Ecto neural progenitor cell (in vitro differentiated cells): ENCODE measurements at regions not wholly inside any gene's neighbourhood (a gene's known extent, or its start where the extent isn't known, plus 50 kb on each side); places are given as distances from the start of the nearest gene placed in this dataset.
A peak's percentile ranks its signal among the peaks of the same experiment; 100 is the strongest.
"Not testable (repeated sequence)": the region's sequence is repeated elsewhere in the genome, so short reads cannot be mapped to it uniquely, and the experiment has no call there.

Experiments
- DNase-seq: peaks from one replicate; pipeline ENCODE4 v3.0.0-alpha.2; 2018; ENCODE audit warnings: low spot score

DNA sequence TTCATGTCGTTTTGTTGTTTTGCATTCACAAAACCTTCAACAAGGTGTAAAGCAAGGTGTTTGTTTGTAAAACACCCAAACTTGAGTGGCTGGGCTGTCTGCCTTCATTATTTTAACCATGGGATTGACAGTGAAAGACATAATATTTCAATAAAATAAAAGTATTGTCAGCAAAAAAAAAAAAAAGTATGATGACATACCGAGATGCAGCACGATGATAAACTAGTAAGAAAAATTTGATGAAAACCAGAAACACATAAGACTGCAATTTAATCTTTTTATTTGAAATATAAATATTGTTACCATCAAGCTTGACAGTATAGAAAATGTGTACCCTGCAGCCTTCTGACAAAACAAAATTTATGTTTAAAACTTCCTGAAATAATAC, 419.3 kb upstream of the DYNLRB2 start:
- DNase-seq = no peak

DNA sequence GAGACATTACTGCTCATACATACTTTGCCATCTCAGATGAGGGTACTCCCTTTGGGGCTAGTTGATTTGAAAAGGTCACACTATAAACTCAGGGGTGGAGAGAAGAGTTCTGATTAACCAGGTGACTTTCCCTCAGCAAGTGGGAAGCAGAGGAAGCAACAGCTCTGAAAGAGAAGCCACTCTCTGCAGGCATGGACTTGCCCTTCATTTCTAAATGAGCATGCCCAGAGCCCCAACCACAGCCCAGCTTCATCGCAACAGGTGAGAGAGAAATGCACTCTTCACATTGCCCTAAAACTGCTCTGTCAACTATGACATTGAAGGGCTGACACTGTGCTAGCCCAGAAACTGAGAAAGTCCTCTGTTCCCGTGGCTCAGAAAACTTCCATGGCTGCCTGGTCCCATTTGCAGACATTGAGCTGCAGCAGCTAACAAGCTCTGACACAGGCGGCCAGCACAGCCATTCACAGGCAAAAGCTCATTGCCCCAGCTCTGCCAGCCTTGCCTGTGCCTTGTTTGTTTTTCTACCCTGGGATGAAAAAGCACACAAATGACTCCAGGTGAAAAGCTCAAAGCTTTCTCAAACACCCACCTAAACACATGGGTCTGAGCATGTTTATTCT, 419.8 kb upstream of the DYNLRB2 start:
- DNase-seq = no peak

- DNase-seq = no peak
These were observed 423.1 kb upstream of the DYNLRB2 start for GRCh38 chr16:80117556-80118130.

- DNase-seq = no peak
These were observed 424.1 kb upstream of the DYNLRB2 start for GRCh38 chr16:80116711-80117110.

GRCh38 chr16:80114699-80115098, 426.1 kb upstream of the DYNLRB2 start:
- DNase-seq = no peak

DNA sequence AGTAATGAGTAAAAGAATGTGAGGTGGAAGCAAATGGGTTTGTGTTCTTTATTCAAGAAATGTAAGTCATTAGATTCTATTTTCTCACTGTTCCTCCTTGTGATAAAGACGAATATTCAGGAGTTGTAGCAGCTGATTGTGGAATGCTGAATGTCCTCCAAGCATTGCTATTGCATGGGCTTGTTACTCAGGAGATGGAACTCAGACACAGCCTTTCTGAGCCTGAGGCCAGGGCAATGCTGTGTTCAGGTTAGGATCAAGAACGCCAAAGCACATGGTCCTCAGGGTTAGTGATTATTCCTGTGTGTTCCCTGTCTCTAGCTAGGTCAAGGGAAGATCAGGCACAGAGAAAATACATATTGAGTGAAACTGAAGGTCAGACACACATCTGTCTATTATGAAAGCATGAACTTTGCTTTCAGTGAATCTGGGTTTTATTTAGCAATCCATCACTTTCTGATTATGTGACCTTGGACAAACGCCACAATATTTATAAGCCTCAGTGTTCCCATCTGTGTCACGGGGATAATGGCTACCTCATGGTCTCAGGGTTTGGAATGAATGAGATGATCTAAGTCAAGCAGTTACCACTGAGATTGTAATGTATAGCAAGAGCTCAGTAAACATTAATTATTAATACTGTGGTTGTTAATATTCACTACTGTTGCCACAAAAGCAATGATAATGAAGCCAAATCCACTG, 426.8 kb upstream of the DYNLRB2 start:
- DNase-seq = no peak

- no peak for DNase-seq
These were observed 431.2 kb upstream of the DYNLRB2 start for GRCh38 chr16:80109581-80109980.

DNA sequence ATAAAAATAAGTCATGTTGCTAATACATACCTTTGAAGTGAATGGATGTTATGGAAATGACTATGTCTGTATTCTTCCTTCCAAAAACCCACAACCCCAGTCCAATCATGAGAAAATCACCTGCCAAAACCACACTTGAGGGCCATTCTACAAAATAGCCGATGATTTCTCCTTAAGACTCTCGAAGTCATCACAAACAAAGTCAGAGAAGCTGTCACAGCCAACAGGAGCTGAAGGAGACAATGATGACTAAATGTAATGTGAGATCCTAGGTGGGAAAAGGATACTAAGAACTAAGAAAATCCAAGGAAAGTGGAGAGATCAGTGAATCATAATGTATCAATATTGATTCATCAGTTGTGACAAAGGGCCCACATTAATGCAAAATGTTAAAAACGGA, 432.9 kb upstream of the DYNLRB2 start:
- no peak for DNase-seq

GRCh38 chr16:80105751-80106150, 435.0 kb upstream of the DYNLRB2 start:
- DNase-seq = no peak

GRCh38 chr16:80105160-80105559, 435.6 kb upstream of the DYNLRB2 start:
- no peak for DNase-seq

GRCh38 chr16:80104401-80104800, 436.4 kb upstream of the DYNLRB2 start:
- DNase-seq = no peak

- no peak for DNase-seq
These were observed 437.3 kb upstream of the DYNLRB2 start for GRCh38 chr16:80103463-80103862.

DNA sequence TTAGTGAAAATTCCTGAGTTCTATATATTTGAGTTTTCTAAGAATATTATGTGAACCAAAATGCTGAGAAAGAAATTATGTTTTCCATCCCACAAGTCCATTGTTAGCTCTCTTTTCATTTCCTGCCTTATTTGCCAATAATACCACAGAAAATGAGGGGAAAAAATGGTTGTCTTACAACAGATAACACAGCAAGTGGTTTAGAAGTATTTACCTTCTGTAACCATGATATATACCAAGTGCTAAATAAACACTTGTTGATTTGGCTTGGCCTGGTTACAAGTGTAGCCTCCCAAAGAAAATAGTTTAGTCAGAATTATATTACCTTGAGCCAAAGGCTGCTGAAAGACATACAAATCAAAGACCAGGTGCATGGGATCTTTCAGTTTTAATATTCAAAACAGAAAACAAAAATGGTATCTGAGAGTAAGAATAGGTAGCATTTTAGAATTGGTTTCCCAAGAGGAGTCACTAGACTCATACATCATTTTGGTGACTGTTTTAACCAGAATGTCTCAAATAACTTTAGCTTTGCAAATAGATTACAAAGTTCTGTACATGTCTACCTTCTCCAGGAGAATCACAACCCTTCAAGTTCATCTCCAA, 439.8 kb upstream of the DYNLRB2 start:
- no peak for DNase-seq

DNA sequence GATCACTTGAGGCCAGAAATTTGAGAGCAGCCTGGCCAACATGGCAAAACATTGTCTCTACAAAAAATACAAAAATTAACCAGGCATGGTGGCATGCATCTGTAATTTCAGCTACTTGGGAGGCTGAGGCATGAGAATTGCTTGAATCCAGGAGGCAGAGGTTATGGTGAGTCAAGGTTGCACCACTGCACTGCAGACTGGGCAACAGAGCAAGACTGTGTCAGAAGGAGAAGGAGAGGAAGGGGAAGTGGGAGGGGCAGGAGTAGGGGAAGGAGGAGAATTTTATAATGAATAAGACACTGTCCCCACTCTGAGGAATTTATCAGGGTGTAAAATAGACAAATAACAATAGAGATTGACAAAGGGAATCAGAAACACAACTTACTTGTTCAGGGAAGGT, 440.6 kb upstream of the DYNLRB2 start:
- DNase-seq = no peak

- no peak for DNase-seq
These were observed 443.7 kb upstream of the DYNLRB2 start for GRCh38 chr16:80097098-80097497.

DNA sequence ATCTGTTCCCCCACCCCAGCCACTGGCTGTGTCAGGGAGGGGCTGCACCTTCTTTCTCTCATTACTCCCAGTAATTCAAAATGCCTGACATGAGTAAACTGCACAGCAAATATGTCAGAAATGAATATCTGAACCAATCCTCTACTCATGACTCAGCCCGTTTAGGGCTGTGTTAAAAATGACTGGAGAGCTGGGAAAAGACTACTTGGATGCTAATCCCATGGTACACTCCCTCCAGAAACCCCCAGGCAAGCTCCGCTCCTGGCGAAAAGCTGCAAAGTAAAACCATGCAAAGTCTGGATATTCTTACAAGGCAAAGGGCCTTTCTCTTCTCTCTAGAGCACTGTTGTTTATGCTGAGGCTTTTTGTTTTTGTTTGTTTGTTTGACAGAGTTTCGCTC, 448.1 kb upstream of the DYNLRB2 start:
- no peak for DNase-seq

DNA sequence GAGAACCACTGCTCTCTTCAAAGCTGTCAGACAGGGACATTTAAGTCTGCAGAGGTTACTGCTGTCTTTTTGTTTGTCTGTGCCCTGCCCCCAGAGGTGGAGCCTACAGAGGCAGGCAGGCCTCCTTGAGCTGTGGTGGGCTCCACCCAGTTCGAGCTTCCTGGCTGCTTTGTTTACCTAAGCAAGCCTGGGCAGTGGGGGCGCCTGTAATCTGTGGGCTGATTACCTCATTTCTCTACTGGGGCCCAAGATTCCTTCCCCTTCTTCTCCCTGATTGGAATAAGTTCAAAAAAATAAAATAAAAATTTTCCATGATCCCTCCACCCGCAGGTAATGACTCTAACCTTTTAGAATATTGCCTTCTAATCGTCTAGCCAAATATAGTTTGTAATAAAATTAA, 449.3 kb upstream of the DYNLRB2 start:
- not testable (repeated sequence) for DNase-seq

DNA sequence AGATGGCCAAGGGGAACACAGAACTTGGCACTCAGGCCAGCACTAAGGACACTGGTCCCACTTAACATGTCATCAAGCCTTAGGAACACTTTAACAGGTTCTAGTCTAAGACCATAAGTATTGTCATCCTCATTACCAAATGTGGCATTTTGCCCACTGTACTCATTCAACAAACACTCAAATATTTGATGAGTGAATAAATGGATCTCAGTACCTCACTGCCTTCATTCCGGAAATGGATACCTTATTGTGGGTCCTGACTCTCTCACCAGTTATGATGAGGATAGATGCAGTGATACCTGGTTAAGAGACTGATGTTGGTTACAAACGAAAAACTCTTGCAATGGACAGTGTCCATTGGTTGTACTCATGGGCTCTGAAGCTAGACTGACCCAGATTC, 455.2 kb upstream of the DYNLRB2 start:
- no peak for DNase-seq

- peak; percentile 60 for DNase-seq
These were observed 456.2 kb upstream of the DYNLRB2 start for GRCh38 chr16:80084614-80085013.

DNA sequence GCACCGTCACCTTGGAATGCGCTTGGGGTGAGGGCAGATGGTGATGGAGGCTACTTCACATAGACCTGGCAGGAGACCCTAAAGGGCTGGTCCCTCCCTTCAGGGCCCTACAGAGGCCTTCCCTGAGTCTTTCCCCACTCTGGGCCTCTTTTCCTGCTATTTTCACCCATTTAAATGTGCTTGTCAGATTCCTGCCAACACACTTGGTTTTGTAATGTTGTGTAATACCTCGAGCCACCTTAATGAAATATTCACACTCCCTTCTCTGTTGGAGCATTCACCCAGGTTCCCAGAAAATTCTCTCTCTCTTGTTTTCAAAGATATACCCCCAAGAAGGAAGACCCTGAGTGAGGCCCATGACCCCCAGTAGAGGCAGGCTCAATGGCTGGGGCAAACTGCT, 456.6 kb upstream of the DYNLRB2 start:
- no peak for DNase-seq

GRCh38 chr16:80082906-80083305, 457.9 kb upstream of the DYNLRB2 start:
- no peak for DNase-seq

DNA sequence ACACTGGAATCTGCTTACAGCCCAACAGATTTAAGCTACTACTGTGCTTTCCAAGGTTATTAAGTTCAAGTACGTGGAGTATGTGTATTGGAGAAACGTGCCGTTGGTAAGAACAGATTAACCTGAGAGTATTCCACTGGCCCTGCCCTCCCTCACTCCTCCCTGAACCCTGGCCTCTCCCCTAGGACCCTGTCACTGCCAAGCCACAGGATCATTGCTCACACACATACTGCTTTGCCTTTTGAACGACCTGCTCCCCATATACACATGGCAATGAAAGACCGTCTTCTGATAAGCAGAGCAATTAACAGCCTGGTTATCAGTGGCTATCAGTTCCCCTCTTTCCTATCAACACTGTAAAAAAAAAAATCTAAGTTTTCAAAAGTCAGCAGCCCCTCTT, 458.9 kb upstream of the DYNLRB2 start:
- DNase-seq = no peak

GRCh38 chr16:80080287-80080851, 460.4 kb upstream of the DYNLRB2 start:
- DNase-seq = no peak
